Testis (tissue), 2 donors: ENCODE measurements at regions not wholly inside any gene's neighbourhood (a gene's known extent, or its start where the extent isn't known, plus 50 kb on each side); places are given as distances from the start of the nearest gene placed in this dataset.

Experiments used
- CTCF ChIP-seq, 3 experiments: fragments of 450-650 bp in 2 of 3; fragments of 200-600 bp in 1 of 3; sonication (generic) in 1 of 3; IDR thresholded peaks; one replicate each; pipeline ENCODE4 v1.5.1; 2016 to 2019; ENCODE audit warnings: antibody characterized with exemption in 3 of 3, mild to moderate bottlenecking in 2 of 3, moderate library complexity in 1 of 3
- POLR2A ChIP-seq: fragments of 450-650 bp; IDR thresholded peaks from one replicate; pipeline ENCODE4 v1.6.1; 2017; ENCODE audit warnings: antibody characterized with exemption, mild to moderate bottlenecking, moderate library complexity

DNA sequence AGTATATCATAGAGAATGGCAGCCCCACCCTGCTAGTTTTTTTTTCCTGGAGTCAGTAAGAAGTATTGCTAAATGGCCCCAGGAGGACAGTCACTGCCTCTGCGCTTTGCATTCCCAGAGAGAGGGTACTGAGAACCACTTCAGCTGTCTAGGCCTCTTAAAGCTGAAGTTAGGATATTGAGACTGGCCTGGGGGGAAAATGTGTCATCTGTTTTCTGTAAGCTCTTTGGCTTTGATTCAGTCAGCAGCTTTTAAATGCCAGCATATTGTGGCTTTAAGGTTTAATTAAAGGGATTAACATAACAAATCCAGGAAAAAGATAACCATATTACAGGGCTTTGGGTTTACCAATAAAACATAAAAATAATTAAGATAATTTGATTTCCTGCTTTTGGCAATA, 852.0 kb downstream of the PCDH18 start:
- no peak for TF ChIP-seq POLR2A
- TF ChIP-seq CTCF (IDR thresholded peaks at IDR 0.05) = no peak
